ENCODE measurements at regions not wholly inside any gene's neighbourhood (a gene's known extent, or its start where the extent isn't known, plus 50 kb on each side); places are given as distances from the start of the nearest gene placed in this dataset.
"Not testable (repeated sequence)": the region's sequence is repeated elsewhere in the genome, so short reads cannot be mapped to it uniquely, and the experiment has no call there.

DNA sequence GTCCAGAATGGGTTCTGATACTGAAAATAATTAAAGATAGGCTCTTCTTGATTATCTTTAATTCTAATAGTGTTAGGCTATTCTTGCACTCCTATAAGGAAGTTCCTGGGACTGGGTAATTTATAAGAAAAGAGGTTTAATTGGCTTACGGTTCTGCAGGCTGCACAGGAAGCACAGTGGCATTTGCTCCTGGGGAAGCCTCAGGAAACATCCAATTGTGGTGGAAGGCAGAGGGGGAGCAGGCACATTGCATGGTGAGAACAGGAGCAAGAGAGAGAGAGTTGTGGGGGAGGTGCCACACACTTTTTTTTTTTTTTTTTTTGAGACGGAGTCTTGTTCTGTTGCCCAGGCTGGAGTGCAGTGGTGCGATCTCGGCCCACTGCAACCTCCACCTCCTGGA lies 540.3 kb downstream of the RFPL4B start:
- DNase-seq, result not testable (repeated sequence)

DNA sequence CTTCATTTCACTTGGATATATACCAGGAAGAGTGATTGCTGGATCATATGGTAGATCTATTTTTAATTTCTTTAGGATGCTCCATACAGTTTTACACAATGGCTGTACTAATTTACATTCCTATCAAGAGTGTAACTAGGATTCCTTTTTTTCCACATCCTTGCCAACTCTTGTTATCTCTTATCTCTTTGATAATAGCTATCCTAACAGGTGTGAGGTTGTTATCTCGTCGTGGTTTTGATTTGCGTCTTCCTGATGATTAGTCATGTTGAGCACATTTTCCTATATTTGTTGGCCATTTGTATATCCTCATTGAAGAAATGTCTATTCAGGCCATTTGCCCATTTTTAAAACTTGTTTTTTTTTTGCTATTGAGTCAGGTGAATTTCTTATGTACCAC lies 552.4 kb downstream of the RFPL4B start:
- DNase-seq, result no peak

DNA sequence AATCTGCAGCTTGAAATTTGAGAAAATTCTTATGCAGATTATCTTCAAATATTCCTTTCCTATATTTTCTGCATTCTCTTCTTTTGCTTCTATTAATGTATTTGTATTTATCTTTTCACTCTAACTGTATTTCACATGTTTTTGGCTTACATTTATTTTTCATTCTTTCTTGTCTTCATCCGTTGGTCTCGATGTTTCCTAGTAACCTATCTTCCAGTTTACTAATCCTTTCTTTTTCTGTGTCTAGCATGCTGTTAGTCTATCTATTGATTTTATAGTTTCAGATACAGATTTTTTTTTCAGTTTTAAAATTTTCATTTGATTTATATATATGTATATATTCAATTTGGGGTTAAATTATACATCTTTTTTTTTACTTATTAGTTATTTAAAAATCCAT lies 556.2 kb downstream of the RFPL4B start:
- DNase-seq, result no peak

DNA sequence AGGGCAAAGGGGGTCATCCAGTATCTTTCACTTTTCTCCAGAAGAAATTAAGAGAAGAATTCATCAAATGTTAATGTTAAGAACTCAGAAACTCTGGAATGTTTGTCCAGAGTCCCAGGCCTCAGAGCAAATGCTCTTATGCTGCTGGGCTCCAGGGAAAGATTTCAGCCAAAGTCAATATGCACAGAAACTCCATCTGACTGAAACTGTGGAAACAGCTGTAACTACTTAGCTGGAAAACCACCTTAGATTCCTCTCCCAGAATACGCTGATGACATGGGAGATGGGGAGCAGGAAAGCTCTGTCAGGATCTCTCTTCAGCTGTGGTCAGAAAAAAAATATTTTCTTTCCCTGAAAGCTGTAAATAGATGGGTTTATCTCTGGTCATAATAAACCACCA lies 559.6 kb downstream of the RFPL4B start:
- DNase-seq, result no peak

DNA sequence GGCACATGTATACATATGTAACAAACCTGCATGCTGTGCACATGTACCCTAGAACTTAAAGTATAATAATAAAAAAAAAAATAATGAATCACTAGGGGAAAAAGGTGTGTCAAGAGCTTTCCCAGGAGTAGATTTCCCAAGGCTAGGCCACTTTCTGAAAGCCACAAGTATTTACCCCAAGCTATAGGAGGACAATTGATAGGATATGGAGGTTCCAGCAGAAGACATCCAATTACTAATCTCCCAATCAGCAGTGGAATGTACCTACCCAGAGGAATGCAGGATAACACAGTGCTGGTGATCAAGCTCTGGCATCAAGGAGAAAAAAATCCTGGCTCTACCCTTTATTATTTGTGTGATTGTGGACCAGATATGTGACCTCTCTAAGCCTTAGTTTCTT lies 562.7 kb downstream of the RFPL4B start:
- DNase-seq, result no peak

DNA sequence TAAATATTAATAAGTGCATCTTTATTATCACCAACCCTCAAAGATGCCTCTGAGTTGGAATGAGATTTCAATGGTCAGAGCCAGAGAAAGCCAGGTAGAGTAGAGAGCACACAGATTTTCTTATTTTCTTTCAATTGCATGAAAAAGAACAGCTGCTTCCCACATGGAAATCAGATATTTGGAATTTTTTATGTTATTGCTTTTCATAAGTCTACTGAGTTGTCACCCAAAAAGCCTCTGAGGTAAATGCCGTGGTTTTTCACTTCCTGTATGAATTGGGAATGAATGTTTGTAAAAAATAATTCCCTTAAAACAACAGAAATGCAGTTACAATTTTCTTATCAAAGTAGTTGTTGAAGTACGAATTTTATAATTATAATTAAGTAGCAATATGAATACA lies 563.1 kb downstream of the RFPL4B start:
- DNase-seq, result no peak

DNA sequence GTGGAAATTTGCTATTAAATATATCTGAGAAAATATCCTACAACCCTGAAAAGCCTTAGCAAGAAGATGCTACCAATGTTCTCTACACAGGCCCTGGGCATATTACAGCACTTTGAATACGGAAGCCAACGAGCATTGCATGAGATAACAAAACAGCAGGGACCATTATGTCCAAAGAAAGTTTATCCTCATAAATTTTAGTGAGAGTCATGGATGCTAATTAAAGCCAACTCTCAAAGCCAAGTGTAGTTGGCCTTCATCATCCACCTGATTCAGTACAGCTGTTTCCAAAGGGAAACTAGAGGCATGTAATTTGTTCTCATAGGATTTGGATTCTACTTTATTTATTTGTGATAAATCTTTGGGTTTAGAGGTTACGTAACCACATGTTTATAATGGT lies 564.8 kb downstream of the RFPL4B start:
- no peak for DNase-seq

DNA sequence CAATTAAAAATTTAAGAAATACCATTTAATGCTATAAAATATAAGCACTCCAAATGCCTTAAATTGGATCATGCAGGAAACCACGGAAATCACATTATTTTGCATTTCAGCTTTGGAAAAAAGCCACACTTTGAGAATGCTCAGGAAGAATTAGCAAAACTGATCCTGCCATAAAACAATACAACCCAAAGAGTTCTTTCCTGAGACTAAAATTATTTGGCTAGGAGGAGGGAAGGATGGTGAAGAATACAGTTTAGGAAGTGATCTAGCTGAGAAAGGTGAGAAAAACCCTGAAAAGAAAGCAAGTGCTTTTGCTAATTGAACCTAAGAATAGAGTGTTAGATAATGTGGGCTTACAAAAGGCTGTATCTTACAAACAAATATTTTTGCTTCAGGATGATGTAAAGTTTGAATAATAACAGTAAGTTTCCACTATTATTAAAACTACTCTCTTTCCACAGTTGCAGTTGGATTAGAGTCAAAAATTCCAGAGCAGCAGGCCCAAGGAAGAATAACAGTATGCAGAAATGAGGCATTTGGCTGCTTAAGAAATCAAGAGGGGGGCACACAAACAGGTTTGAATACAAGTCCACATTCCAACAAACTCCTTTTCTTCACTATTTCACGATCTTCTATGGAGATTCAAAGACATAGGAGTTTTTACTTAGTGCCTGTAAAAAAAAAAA lies 565.4 kb downstream of the RFPL4B start:
- no peak for DNase-seq

DNA sequence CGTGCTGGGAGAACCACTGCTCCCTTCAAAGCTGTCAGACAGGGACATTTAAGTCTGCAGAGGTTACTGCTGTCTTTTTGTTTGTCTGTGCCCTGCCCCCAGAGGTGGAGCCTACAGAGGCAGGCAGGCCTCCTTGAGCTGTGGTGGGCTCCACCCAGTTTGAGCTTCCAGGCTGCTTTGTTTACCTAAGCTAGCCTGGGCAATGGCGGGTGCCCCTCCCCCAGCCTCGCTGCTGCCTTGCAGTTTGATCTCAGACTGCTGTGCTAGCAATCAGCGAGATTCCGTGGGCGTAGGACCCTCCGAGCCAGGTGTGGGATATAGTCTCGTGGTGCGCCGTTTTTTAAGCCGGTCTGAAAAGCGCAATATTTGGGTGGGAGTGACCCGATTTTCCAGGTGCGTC lies 572.6 kb downstream of the RFPL4B start:
- not testable (repeated sequence) for DNase-seq

DNA sequence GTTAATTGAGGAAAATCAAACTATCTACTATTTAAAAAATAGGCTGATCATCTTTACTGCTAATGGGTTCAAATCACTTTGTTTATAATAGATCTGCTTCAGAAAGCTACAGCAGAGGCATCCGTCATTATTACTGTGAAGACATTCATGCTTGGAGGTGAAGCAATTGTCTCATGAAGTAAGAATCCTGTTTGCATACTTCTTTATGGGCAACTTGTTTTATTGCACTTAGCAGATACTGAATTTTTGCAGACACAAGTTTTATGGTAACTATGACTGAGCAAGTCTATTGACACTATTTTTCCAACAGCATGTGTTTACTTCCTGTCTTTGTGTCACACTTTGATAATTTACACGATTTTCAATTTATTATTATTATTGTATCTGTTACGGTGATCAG lies 573.9 kb downstream of the RFPL4B start:
- DNase-seq, result no peak

DNA sequence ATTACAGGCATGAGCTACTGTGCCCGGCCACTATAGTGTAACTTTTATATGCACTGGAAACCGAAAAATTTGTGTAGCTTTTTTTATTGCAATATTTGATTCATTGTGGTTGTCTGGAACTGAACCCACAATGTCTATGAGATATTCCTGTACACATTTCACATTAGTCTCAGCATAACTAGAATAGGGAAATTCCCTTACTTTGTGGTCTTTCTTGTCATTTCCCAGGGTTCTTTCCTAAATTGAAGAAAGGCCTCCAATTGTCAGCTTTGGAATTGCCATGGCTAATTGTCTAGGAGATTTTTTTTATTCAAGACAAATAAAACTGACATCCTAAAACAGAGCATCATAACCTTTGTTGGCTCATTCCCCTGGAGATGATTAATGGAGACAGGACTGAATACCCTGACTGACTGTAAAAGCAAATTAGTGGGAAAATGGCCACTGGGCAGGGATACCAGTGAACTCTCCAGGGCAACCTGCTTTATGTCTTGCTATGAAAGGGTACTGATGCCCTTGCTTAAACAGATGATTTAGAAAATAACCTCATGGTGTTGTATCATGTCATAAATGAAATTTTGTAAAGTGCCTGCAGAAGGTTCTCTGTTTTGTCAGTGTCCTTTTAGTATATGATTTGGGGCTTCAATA lies 576.9 kb downstream of the RFPL4B start:
- DNase-seq, result no peak

DNA sequence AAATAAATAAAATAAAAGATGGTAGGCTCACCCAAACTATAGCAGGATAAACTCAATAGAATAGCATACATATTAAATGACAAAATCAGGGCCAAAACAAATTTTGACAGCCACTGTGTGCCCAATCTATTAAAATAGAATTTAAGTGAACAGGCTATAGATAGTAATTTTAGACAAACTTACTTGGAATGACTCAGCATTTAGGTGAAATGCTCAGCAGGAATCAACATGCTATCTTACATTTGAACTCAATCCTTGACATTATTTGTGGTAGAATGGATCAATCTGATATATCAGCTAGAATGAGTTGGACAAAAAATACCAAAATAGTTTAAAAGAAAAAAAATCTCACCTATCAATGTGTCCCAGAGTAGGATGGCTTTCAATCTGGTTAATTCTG lies 578.6 kb downstream of the RFPL4B start:
- DNase-seq, result no peak

DNA sequence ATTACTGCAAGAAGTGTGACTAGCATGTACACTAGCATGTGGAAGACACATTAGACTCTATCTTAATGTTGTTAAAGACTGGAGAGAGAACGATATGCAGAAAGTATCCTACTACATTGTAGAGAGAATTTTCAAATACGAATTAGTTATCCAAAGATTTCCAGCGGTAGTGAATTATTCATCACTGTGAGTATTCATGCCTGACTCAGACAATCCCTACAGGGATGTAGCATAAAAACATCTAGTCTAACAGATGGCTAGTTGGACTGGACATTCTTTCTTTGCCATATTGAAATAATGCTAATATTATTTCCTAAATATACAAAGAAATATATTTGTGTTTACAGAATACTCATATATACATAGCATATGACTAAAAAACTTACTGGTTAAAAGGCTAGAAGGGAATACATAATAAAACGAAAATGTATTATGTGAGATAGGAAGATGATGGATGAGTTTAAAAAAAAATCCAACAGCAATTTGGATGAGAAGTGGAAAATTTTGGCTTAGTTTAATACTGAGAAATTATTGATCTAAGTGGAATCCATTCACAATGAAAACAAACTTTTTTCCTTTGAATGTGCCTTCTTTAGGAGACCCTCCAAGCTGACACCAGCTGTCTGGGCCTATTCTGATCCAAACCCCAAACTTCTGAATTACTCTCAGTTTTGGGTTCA lies 580.7 kb downstream of the RFPL4B start:
- no peak for DNase-seq

DNA sequence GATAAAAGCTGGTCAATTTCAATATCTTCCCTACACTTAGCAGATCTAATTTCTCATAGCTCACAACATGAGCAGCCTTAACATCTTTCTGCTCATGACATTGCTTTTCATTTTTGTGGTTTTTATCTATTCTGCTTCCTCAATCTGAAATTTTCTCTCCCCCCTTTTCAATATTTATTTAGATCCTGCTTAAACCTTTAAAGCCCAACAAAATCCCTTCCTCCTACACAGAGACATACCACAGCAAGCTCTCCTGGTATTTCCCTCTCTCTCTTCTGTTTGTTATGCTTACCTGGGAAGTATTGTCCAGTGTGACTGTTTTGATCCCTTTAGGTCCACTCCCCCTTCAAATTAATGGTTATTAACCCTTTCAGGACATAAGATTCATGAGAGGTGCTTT lies 582.5 kb downstream of the RFPL4B start:
- no peak for DNase-seq

DNA sequence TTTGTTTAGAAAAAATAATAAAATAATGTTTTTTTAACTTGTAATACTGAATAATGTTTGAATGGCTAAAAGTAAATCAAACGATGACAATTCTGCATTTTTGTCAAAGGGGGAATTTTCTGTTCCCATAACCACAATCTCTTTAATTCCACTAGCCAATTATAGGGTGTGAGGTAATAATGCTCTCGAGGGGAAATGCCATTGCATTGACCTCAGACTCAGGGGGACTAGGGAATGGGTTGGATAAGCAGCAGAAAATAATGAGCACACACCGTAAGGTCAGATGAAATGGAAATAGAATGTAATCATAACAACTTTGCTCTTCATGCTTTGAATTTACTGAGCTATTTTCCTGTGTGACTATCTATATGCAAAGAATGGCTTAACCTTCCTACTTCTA lies 584.7 kb downstream of the RFPL4B start:
- DNase-seq, result no peak

DNA sequence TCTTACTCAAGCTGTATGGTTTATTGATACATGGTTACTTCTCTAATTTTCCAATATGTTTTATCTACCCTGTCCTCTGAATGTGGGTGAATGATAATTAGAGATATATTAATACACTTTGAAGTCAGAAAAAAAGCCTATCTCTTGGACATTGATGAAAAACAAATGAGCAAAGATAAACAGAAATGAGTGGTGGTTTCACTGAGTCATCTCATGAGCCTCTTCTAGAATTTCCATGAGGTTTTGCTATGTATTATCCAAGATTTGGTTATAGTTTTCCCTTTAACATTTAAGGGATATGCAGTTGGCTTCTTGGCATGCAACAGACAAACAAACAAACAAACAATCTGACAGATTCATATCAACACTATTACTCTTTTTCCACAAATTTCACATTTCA lies 586.8 kb downstream of the RFPL4B start:
- DNase-seq, result no peak

DNA sequence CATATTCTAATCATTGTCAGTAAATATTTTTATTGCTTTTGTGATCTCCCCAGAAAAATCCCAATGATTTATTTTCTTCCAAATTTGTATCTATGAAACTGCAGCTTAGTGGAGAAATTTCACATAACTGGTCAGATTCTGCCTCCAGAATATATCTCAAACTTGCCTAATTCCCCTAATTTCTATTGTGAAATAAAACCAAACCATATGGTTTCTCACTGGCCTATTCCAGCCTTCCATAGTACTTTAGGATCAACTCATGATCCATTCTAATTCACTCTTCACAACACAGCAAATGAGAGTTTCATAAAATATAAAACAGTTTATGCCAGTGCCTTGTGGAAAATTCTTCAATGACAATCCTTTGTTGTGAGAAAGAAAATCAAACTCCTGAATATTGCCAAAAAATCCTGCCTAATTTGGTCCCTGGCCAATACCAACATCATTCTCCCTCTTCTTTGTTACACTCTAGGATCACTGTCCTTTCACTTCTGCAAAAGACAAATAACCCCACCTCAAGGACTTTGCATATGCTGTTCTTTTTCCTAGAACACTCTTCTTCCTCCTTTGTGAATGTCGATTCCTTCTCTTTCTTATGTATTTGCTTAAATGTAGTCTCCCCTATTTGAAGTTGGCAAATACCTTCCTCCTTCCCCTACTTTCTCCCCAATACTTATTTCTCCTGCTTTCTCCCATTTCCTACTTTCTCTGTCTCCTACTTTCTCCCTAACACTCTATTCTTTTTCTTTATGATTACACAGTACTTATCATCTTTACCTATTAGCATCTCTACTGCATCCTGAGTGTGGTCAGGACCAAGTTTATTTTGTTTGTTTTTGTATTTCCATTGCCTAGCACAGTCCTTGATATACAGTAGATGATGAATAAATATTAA lies 587.5 kb downstream of the RFPL4B start:
- no peak for DNase-seq

DNA sequence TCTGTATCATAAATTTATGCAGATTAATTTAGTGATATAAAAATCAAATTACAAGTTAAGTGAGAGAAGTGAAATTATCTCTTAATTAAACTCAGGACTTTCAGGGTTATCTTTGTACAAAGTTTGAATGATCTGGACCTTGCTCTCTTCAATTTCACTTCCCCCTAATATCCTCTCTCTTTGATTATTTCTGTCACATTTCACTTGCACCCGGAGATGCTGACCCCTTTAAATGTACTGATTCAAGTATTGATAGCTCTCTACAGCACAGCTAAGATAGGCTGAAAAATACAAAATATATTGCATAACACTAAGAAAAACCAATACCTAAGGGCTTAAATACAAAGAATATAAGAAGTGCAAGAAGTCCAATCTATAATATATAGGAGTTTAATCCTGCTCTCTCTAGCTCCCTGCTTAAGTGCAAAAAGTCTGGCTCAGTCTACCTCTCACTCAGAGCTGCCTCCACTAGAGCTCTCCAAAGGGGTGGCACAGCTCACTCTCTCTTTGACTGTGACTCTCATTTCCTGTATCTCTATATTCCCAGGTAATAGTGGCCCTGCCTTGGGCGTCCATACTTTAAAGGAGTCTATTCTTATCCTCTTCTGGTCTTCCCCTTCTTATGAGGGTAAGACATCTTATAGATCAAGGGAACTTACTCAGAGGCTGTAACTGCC lies 588.4 kb downstream of the RFPL4B start:
- no peak for DNase-seq

DNA sequence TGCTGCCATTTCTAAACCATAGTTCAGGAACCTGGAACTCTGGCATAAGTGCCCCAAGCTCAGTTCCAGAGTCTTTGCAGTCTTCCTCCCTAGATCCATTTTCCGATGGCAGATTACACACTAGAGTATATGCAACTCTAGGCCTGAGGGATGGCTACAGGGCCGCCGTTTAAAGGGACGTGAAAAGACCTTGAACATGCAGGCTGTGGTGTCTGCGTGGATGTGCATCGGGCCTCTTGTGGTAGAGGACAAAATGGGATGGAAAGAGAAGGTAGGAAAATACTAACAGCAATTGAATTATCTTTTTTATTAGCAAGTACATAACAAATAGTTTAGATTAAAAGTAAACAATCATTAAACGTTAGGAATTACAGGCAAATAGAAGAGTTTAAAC lies 588.9 kb downstream of the RFPL4B start:
- no peak for DNase-seq

DNA sequence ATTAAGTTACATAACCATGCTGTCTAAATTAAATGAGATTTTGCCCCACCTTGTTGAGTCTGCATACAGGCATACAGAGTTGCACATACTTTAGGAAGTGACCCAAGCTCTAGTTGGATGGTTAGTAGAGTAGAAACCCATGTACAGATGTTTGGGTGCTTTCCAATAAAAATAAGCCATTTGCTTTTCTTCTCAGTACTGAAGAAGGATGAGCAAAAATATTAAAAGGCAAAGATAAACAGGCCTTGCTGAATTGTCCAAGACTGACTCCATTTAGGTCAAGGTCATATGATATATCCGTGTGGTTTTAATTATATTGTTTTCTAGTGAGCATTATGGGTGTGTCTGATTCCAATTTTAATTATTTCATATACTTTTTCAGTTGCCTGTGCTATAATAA lies 589.4 kb downstream of the RFPL4B start:
- DNase-seq, result no peak

DNA sequence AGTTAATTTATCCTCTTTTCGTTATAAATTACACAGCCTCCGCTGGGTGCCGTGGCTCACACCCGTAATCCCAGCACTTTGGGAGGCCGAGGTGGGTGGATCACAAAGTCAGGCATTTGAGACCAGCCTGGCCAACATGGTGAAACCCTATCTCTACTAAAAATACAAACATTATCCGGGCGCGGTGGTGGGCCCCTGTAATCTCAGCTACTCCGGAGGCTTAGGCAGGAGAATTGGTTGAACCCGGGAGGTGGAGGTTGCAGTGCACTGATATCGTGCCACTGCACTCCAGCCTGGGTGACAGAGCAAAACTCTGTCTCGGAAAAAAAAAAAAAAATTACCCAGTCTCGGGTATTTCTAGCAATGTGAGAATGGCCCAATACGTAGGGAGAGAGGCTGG lies 590.6 kb downstream of the RFPL4B start:
- not testable (repeated sequence) for DNase-seq

DNA sequence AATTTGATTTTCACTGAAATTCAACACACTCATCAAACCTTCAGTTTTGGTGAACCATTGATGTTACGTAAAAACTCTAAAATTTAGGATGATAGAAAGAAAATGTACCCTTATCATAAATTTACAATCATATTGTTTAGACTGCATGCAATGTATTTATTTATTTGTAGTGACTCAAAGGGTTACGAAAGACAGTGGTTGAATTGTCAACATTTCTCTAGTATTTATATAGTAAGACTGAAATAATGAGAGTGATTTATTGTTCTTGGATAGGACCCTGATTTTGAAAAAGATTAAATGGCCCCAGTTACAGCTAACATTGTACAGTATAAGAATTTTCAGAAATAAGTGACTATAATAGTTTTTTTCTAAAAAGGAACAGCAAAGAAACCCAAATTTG lies 591.5 kb downstream of the RFPL4B start:
- no peak for DNase-seq

DNA sequence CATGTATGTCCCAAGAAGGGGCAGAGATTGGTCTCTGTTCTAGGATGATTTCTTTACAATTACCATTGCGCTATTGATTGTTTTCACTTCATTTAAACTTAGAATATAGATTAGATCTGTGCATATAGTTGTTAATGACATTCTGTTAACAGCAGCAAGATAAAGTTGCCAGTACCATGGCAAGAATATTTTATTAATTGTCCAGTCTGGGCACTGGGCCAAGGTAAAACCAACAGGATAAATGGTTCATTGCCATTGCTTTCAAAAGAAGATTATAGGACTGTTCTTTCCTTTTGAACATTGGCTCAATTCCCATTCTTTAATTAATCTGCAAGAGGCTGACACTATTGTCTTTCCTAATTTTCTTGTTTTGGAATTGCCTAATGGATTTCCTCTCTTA lies 592.4 kb downstream of the RFPL4B start:
- DNase-seq, result no peak
